AG04450 (cell line): ENCODE measurements at regions not wholly inside any gene's neighbourhood (a gene's known extent, or its start where the extent isn't known, plus 50 kb on each side); places are given as distances from the start of the nearest gene placed in this dataset.

Experiments used
- CTCF ChIA-PET: fragments of 300-600, 350-600 bp; formaldehyde crosslinking; extraction: SDS; loops from one replicate; lab custom pipeline; 2022; ENCODE audit warnings: antibody characterized with exemption, inconsistent platforms; lab: Charles Lee
- POLR2A ChIA-PET: fragments of 350-600 bp; formaldehyde crosslinking; extraction: SDS; loops from one replicate; lab custom pipeline; 2021; ENCODE audit warnings: antibody characterized with exemption, inconsistent platforms; lab: Yijun Ruan, JAX
- DNase-seq: peaks from one replicate; pipeline ENCODE4 v3.0.0-alpha.2; 2011; ENCODE audit warnings: low read depth, low spot score
- H3K27ac ChIP-seq: one replicate; pipeline ENCODE4 v1.5.1; 2012; ENCODE audit warnings: low read depth, low read length, control low read depth
- H3K27me3 ChIP-seq: one replicate; pipeline ENCODE4 v1.6.0; 2012; ENCODE audit warnings: low read length; ENCODE audit not compliant: control insufficient read depth, insufficient read depth
- H3K4me3 ChIP-seq: 2 replicates; pipeline ENCODE4 v1.5.1; 2011; ENCODE audit warnings: mild to moderate bottlenecking, low read depth, low read length, control low read depth
- H3K9me3 ChIP-seq: 2 replicates; pipeline ENCODE4 v1.5.1; 2012; ENCODE audit warnings: low read length; ENCODE audit not compliant: control insufficient read depth, insufficient read depth
- TF ChIP-seq, protein P1 (sequence below): IDR thresholded peaks from 2 replicates; pipeline ENCODE4 v1.5.1; 2011; ENCODE audit warnings: low read depth, low read length, control low read depth, inconsistent platforms

DNA sequence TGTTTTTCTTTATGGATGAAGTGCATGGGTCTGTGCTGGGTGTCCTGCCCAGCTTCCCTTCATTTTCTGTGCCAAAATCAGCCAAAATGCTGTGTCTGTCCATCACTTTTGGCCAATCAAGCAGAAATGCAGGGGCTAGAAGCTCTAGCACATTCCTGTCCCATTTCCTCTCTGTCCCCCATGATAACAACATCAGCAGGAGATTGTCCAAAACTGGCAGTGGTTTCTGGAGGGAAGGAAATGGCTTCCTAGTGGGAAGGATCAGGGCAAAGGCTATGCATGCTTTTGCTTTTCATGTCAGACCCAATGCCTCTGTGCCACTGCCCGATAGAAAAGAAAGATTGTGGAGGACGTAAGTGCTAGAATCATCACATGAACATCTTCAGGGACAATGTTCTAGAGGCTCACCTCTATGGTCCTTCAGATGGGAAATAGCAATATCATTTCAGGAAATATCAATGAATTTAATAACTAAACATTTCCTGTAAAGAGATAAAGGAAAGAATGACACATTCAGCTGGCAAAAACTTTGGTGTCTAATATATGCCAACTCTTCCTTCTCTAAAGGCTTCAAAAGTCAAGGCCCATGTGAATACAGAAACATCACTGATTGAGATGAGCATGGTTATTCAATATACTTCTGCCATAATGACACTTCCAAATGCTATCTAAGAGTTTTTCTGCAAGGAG, 107.5 kb downstream of the SETD4 start:
- POLR2A ChIA-PET = no interaction called here
- Histone ChIP-seq H3K27me3 (peaks cover 27% of the 10 kb centered on the region), H3K9me3 (no peaks in the 10 kb centered on the region), H3K4me3 (no peak overlapping the region), H3K27ac (no peak overlapping the region)
- no peak for DNase-seq
- TF ChIP-seq, protein P1, sequence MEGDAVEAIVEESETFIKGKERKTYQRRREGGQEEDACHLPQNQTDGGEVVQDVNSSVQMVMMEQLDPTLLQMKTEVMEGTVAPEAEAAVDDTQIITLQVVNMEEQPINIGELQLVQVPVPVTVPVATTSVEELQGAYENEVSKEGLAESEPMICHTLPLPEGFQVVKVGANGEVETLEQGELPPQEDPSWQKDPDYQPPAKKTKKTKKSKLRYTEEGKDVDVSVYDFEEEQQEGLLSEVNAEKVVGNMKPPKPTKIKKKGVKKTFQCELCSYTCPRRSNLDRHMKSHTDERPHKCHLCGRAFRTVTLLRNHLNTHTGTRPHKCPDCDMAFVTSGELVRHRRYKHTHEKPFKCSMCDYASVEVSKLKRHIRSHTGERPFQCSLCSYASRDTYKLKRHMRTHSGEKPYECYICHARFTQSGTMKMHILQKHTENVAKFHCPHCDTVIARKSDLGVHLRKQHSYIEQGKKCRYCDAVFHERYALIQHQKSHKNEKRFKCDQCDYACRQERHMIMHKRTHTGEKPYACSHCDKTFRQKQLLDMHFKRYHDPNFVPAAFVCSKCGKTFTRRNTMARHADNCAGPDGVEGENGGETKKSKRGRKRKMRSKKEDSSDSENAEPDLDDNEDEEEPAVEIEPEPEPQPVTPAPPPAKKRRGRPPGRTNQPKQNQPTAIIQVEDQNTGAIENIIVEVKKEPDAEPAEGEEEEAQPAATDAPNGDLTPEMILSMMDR = no peak
- CTCF ChIA-PET = interaction anchor here (1.3 kb wide), 1 partner anchor 13 kb away, joined by 4 read pairs; no protein-coding TSS in a partner anchor

DNA sequence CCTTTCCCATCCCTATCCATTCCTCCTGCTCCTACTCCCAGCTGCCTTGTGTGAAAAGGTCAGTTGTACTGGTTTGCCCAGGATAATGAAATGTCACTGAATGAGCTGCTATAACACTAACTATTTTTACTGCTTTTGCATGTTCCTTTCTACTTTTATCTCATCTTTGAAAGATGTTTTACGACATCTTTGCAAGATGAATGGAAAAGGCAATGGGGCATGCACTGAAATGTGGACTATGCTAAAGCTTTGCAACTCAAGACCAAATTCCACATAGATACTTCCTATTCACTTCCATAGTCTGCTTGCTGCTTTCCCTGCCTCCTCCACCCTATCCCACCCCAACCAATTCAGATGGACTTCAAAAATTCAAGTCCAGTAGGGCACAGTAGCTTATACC, 111.3 kb downstream of the SETD4 start:
- Histone ChIP-seq H3K27ac (no peak overlapping the region), H3K27me3 (peaks cover 17% of the 10 kb centered on the region), H3K9me3 (no peaks in the 10 kb centered on the region), H3K4me3 (no peak overlapping the region)
- POLR2A ChIA-PET = no interaction called here
- TF ChIP-seq, protein P1 = no peak
- CTCF ChIA-PET = interaction anchor here (0.7 kb wide), 1 partner anchor 664 kb away, joined by 7 read pairs; no protein-coding TSS in a partner anchor
- no peak for DNase-seq

DNA sequence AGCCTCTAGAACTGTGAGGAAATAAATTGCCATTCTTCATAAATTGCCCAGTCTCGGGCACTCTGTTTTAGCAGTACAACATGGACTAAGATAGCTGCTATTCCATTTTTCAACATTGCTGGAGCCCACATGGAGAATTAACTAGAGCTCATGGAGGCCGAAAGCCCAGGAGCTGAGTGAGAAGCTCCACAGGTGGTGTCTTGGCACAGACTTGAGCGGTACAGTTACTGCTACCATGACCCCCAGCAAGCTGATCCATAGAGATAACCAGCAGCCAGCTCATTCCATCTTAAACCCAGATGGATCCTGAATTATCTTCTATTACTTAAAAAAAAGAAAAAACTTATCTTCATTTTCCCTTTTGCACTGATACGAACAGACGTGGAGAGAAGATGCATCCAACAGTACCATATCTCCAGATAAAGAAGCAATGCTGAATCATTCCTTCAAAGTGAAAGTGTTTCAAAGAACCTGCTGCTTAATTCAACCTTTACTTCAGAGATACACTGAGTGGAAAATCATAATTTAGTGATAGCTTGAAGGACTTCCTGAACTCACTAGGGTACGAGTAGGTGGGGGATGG, 115.1 kb downstream of the SETD4 start:
- CTCF ChIA-PET = interaction anchor here (1.5 kb wide), 1 partner anchor 168 kb away, joined by 3 read pairs; no protein-coding TSS in a partner anchor

DNA sequence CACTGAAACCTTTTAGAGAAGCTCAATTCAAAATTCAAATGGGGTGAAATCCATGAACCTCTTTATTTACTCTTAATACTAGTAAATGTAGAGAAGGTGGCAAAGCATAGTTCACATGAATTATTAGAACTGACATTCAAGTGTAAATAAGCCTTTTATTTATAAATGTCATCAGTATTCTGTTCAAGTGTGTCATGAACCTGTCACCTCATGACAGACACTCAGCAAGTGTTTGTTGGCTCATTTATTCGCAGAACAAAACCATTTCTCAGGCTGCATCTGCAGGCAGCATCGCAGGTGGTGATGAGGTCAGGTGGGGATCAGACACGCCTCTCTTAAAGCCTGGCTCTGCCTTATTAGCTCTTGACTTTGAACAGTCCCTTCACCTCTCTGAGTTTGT, 116.6 kb downstream of the SETD4 start:
- POLR2A ChIA-PET = no interaction called here
- no peaks in the 10 kb centered on the region for H3K9me3 ChIP-seq
- CTCF ChIA-PET = no interaction called here
- H3K27me3 ChIP-seq = peaks cover 3% of the 10 kb centered on the region
- no peak overlapping the region for H3K4me3 ChIP-seq
- TF ChIP-seq, protein P1 = no peak
- no peak overlapping the region for H3K27ac ChIP-seq
- DNase-seq = no peak

More for the DNA sequence above, 115.1 kb downstream of the SETD4 start:
- POLR2A ChIA-PET = interaction anchor here (0.6 kb wide), 1 partner anchor 16 kb away, joined by 3 read pairs; no protein-coding TSS in a partner anchor
- DNase-seq = no peak
- Histone ChIP-seq H3K27me3 (peaks cover 3% of the 10 kb centered on the region), H3K27ac (no peak overlapping the region), H3K9me3 (no peaks in the 10 kb centered on the region), H3K4me3 (no peak overlapping the region)
- TF ChIP-seq, protein P1 = no peak
